ENCODE measurements at regions not wholly inside any gene's neighbourhood (a gene's known extent, or its start where the extent isn't known, plus 50 kb on each side); places are given as distances from the start of the nearest gene placed in this dataset.

DNA sequence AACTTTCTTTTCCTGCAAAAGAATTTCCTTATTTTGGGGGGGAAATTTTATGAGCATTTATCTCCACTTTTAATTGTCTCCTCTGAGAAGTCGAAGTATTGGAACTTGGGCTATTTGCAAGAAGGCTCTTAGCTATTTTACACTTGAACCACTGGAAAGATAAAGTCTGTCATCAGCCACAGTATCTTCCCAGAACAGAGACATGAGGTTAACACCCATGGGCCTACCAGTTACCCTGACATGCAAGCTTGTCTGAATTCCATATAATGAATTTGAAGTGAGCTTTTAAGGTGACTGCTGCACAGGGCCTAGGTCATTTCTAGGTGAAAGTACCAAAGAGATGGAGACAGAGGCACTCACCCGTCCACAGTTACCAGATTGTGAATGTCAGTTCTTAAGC is 193.1 kb downstream of the SIM1 start:
- TF ChIP-seq, protein P1, sequence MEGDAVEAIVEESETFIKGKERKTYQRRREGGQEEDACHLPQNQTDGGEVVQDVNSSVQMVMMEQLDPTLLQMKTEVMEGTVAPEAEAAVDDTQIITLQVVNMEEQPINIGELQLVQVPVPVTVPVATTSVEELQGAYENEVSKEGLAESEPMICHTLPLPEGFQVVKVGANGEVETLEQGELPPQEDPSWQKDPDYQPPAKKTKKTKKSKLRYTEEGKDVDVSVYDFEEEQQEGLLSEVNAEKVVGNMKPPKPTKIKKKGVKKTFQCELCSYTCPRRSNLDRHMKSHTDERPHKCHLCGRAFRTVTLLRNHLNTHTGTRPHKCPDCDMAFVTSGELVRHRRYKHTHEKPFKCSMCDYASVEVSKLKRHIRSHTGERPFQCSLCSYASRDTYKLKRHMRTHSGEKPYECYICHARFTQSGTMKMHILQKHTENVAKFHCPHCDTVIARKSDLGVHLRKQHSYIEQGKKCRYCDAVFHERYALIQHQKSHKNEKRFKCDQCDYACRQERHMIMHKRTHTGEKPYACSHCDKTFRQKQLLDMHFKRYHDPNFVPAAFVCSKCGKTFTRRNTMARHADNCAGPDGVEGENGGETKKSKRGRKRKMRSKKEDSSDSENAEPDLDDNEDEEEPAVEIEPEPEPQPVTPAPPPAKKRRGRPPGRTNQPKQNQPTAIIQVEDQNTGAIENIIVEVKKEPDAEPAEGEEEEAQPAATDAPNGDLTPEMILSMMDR (IDR thresholded peaks at IDR 0.05; ENCODE audit: borderline replicate concordance, control extremely low read depth, extremely low read depth, insufficient read depth, missing control alignments): no peak
- DNase-seq (ENCODE audit: low spot score): no peak

DNA sequence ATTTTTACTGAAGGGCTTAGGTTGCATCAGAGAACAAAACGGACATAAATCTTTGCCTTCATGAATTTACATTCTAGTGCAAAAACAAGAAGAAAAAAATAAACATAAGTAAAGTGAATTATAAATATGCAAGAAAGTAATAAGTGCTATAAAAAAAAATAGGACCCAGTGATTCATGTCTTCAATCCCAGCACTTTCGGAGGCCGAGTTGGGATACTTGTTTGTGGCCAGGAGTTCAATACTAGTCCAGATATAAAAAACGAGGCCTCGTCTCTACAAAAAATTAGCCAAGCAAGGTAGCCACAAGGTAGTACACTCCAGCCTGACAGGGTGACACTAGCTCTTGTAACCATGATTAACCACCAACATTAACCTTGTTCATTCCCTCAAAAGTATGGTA is 193.5 kb downstream of the SIM1 start:
- no peak for DNase-seq (ENCODE audit: low spot score)
- in situ Hi-C loops (cut with MboI; ENCODE audit: low sequenced_read_pairs, unreplicated experiment): no loop called here
- TF ChIP-seq, protein P1 (IDR thresholded peaks at IDR 0.05; ENCODE audit: borderline replicate concordance, control extremely low read depth, extremely low read depth, insufficient read depth, missing control alignments): no peak

More for the DNA sequence above, 193.1 kb downstream of the SIM1 start:
- in situ Hi-C loops (cut with MboI; ENCODE audit: low sequenced_read_pairs, unreplicated experiment): no loop called here

GRCh38 chr6:100269189-100269588 is 195.5 kb downstream of the SIM1 start:
- TF ChIP-seq, protein P1 (IDR thresholded peaks at IDR 0.05; ENCODE audit: borderline replicate concordance, control extremely low read depth, extremely low read depth, insufficient read depth, missing control alignments): no peak
- no peak for DNase-seq (ENCODE audit: low spot score)
- in situ Hi-C loops (cut with MboI; ENCODE audit: low sequenced_read_pairs, unreplicated experiment): no loop called here

- TF ChIP-seq, protein P1 (IDR thresholded peaks at IDR 0.05; ENCODE audit: borderline replicate concordance, control extremely low read depth, extremely low read depth, insufficient read depth, missing control alignments): no peak
- DNase-seq (ENCODE audit: low spot score): no peak
- in situ Hi-C loops (cut with MboI; ENCODE audit: low sequenced_read_pairs, unreplicated experiment): no loop called here
Measured at GRCh38 chr6:100268326-100268725, 196.4 kb downstream of the SIM1 start.

DNA sequence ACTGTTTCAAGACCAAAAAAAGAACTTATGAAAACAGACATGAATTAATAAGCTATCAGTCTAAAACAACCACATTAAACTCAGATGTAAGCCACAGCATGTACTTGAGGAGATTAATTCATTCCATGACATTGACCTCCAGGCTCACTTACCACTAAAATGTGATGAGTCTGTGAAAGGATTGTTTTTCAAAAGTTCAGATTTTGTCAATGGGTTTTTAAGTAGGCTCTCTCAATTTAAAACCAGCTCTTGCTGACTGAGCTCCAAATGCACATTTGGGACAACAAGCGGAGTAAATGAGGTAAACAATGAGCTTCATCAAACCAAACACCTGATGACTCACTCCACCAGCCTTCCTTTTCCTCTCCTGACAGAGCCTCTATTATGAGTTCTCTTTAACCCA is 197.0 kb downstream of the SIM1 start:
- DNase-seq (ENCODE audit: low spot score): no peak
- in situ Hi-C loops (cut with MboI; ENCODE audit: low sequenced_read_pairs, unreplicated experiment): no loop called here
- TF ChIP-seq, protein P1 (IDR thresholded peaks at IDR 0.05; ENCODE audit: borderline replicate concordance, control extremely low read depth, extremely low read depth, insufficient read depth, missing control alignments): no peak

DNA sequence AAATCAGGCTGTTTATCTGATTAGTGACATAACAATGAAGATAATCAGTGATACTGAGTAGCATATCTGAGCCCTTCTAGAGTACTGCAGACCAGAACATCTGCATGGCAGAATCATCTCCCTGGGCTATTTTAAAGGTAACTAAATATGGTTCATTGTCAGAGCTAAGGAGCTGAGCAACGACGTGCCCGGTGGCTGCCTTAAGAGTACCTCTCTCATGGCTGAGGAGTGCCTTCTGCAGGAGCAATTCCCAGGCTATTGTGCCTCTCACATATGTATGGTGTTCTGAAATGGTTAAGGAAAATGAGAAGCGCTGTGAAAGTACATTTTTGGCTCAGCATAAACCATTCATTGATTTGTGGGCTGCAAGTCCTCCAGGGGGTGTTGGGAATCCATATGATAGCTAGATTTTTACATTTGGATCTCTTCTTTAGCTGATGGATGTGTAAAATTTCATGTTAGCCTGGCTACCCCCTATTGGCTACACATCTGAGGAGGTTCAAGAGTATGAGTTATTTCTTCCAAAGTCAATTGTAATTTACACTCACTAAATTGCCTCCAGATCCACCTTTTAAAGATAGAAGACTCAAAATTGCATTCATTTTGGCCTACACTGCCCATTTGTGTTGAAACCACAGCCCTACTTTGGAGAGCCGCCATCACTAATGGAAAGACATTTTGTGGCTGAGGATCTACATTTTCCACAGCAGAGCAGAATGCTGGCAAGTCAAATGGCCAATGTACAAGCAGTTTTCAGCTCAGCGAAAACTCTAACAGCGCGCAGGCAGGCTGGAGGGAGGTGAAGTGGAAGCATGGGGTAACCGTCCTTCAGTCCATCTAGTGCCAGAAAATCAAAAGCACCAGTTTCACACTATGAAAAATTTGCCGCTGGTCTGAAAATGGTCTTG is 198.0 kb downstream of the SIM1 start:
- DNase-seq (ENCODE audit: low spot score): no peak
- TF ChIP-seq, protein P1 (IDR thresholded peaks at IDR 0.05; ENCODE audit: borderline replicate concordance, control extremely low read depth, extremely low read depth, insufficient read depth, missing control alignments): no peak
- in situ Hi-C loops (cut with MboI; ENCODE audit: low sequenced_read_pairs, unreplicated experiment): no loop called here
